Left colon (tissue), 2 donors: ENCODE measurements at regions not wholly inside any gene's neighbourhood (a gene's known extent, or its start where the extent isn't known, plus 50 kb on each side); places are given as distances from the start of the nearest gene placed in this dataset.
"Not testable (repeated sequence)": the region's sequence is repeated elsewhere in the genome, so short reads cannot be mapped to it uniquely, and the experiment has no call there.

ENCODE experiments used
- ATAC-seq: fragments of 200-7000 bp; cut with Tn5 transposase; one replicate; pipeline ENCODE4 v1.9.1; 2020; ENCODE audit warnings: mild to moderate bottlenecking, moderate library complexity
- DNase-seq, 2 donors: peaks; one replicate each; pipeline ENCODE4 v3.0.0-alpha.2; 2020
- intact Hi-C, 2 donors: fragments of 100-400 bp; cut with DNase I in 1 of 2; cut with micrococcal nuclease in 1 of 2; formaldehyde crosslinking; loops; one replicate each; pipeline versions ENCODE4 v1.11.2 to v1.14.0; 2022; cut with DNase I, micrococcal nuclease
- donor health status: DM: no; HTN: no; CAD: no.
- donor health status: DM: yes; HTN: yes; CAD: no.

DNA sequence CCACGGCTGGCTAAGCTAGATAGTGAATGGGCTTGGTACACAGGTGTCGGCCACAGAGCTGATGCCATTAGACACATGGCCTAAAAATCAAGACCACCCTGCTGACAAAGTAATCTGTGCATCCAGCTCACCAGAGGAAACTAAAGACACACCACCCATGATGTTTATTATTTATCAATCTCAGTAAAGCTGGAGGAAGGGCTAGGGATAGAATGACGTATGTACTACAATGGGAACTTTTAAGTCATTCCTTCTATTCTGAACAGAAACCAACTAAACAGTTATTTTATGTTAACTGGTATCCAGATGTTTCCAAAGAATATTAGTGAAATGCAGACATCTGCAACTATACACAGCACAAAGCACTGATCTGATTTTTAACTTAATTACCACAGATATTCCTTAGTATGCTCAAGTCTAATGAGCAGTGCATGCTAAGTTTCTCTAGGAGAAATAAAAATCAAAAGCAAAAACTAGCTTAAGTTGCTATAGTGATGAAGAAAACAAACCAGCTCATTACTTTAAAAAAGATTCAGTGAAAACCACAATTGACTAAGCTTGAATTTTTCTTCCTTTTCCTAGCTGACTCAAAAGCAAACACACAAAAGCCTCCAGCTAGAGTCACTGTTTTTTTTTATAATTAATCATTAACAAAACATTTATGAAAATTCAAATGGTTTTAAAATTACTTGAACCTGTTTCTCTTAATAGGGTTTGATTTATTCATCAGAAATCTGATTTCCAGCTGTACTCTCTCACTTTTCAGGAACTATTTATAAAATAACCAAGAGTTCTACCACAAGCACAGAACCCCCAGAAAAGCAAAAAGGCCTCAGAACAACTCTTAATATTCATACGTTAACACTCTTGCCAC lies 129.0 kb upstream of the PTPN20 start:
- intact Hi-C loops, DNase-seq, ATAC-seq: not testable (repeated sequence)

DNA sequence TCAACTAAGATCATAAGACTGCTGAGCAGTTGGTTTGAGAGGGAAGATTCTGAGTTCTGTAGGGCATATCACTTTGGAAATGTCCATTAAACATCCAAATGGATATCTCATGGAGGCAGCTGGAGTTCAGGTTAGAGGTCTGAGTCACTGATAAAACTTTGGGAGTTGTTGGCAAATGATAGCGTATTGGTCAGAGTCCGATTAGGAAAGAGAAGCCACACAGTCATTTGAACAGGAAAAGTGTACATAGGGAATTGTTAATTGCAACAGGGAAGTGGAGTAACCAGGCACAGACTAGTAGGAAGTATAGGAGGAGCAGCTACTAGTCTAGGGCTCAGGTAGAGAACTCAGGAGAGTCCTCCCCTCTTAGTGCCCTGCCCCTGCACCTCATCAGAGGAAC lies 126.6 kb upstream of the PTPN20 start:
- intact Hi-C loops, DNase-seq: not testable (repeated sequence)
- ATAC-seq = peak; percentile 52

DNA sequence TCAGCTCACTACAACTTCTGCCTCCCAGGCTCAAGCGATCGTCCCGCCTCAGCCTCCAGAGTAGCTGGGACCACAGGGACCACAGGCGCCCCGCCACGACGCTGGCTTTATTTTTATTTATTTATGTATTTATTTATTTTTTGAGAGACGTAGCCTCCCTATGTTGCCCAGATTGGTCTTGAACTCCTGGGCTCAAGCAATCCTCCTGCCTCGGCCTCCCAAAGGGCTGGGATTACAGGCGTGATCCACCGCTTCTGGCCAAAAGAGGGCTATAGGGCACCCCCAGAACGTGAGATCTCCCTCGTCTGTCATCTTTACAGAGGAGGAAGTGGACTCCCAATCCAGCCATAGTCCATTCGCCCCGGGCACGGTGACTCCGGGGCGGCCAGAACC lies 125.1 kb upstream of the PTPN20 start:
- DNase-seq = peak in 1 of 2 donors; percentile 21
- intact Hi-C loops, ATAC-seq: not testable (repeated sequence)

DNA sequence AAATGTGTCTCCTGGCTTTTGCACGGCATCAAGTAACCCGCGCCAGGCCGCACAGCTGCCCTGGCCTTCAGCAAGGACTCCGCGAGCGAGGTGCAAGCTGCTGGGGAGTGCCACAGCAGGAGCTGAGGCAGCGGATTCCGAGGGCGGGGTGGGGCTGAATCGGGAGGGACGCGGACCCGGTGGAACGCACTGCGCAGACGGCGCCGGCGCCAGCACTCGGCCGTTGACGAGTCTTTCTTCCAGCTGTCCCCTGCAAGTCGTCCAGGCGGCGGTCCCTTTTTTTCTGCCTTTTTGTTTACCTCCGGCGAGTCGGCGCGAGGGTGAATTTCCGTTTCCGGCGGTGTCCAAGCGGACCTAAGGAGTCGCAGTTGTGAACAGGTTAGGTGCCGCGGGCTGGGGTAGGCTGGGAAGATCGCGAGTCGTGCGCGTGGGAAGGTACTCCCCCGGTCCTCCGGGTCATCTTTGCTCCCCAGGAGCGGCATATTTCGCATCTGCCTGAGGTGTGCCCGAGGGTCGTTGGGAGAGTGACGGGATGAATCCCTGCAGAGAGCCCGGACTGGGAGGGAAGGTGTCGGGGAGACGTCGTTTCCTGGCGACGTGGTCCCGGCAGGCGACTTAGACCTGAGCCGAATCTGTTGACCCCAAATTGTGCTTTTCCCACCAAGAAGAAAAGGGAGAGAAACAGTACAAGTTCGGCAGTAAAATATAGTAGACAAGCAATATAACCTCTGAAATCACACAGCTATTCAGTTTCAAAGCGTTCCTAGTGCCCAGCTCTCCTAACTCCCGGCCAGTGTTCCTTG lies 124.5 kb upstream of the PTPN20 start:
- ATAC-seq (peak; percentile 87), DNase-seq (peak; percentile 83 to 86)
- intact Hi-C loops = not testable (repeated sequence)

DNA sequence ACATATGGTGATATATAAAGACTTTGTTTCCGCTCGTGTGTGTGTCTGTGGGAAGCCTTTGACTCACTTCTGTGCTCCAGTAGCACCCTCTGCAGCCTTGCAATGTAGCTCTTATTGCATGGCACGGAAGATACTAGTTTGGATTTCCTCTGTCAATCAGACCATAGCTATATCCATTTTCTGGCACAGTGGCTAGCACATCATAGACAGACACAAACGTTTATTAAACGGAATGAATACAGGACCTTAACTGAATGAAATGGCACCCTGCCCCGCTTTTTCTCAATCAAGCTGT lies 124.0 kb upstream of the PTPN20 start:
- ATAC-seq = peak; percentile 53
- peak in 1 of 2 donors; percentile 26 for DNase-seq
- intact Hi-C loops = no loop called here

DNA sequence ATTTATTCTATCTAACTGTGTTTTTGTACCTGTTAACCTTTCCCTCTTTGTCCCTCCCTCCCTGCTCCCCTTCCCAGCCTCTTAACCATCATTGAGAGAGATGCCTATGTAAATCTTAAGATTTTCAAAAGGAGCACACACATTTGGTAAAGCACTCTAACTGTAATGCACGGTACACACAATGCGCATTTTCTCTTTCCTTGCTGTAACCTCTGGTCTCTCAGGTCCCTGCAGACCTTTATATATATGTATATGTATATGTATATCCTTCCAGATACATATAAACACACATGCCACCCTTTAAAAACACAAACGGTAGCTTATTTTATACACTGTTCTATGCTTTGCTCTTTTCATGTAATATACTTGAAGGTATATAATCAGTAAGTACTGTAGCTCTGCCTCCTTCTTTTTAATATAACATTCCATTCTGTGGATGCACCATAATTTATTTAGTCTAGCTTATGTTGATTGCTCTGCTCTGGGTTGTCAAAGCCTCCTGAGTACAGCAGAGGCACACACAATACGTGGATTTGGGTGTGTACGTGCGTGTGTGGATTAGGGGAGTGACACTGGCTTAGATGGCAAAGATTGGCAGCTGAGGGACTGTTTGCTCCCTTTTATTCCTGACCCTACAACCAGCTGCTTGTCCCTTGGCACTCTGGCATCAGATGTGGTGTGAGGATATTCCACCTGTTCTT lies 118.4 kb upstream of the PTPN20 start:
- intact Hi-C loops = not testable (repeated sequence)

DNA sequence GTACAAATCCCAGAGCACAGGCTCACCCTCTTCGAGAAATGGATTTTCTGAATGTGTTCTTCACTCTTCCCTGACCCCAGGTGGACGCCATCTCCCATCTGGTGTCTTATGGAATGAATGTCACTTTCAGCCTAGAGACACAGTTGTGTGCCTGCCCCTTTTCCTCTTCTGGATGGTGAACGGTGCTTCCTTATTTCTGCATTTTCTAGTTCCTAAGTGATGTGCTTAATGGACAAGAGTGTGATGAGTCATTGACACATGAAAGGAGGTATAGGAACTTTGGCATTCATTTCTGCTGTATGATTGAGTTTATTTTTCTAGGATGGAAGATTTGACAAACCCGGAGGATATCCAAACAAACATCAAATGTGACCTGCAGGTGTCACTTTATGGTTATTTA lies 114.9 kb upstream of the PTPN20 start:
- DNase-seq, ATAC-seq, intact Hi-C loops: not testable (repeated sequence)

More for the DNA sequence above, 118.4 kb upstream of the PTPN20 start:
- not testable (repeated sequence) for ATAC-seq, DNase-seq

DNA sequence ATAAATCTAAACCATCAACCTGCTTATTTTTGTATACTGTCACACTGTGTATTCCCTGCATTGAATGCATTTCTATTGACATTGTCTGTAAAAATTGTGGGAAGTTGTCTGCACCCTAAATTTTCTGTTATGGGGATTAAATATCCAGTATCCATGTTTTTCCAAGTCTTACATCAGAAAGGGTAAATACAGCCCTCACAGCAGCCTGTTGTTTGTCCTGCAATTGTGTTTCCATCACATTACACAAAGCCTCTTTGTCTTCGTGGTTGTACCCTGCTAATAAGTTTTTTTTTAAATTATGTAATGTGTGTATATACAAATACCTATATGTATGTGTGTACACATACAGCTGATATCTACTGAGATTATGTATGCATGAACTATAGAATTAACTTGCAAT lies 109.2 kb upstream of the PTPN20 start:
- DNase-seq, ATAC-seq, intact Hi-C loops: not testable (repeated sequence)

DNA sequence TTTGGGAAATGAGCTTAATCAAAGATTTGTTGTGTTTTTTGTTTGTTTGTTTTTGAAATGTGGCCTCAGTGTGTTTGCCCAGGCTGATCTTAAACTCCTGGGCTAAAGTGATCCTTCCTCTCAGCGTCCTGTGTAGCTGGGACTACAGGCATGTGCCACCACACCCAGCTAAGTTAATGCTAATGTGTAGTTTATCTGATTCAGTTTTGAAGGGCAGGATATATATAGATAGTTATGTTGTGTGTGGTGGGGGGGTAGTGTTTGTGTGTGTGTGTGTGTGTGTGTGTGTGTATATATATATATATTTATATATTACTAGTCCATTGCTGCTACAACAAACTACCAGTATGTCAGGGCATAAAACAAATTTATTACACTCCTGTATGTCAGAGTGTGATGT lies 108.1 kb upstream of the PTPN20 start:
- intact Hi-C loops, ATAC-seq, DNase-seq: not testable (repeated sequence)

DNA sequence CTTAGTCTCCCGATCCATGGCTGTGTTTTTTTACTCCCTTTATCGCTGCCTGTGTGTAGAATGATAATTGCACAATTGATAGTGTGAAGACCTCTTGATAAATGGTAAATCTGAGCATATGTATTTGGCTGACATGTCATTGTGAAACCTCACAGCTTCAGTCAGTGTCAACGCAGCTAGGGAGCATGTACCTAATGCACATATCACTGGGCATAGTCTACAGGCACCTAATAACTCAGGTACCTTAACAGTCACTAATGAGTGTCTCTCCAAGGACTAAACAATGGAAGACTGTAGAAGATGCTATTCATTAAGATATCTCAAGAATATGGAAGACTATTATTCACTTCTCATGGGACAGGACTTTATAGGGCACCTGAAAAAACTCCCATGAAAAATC lies 101.0 kb upstream of the PTPN20 start:
- DNase-seq, intact Hi-C loops: not testable (repeated sequence)

DNA sequence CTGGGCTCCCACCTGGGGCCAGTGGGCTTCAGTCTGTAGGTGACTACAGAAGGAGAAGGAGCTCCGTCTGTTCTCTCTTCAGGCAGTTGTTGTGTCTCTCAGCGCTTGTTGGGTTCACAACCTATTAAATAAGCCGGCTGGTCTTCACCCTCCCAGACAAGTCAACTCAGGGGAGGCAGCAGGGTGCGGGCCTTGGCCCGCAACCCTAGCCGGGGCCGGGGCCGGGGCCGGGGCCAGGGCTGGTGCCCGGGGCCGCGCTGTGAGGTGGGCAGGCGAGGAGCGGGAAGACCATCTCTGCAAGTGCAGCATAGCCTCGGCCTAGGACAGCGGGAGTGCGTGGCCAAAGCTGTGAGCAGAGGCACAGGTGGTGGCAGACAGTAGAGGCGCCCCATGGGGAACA lies 95.1 kb upstream of the PTPN20 start:
- ATAC-seq, DNase-seq, intact Hi-C loops: not testable (repeated sequence)

More for the DNA sequence above, 101.0 kb upstream of the PTPN20 start:
- ATAC-seq = not testable (repeated sequence)

DNA sequence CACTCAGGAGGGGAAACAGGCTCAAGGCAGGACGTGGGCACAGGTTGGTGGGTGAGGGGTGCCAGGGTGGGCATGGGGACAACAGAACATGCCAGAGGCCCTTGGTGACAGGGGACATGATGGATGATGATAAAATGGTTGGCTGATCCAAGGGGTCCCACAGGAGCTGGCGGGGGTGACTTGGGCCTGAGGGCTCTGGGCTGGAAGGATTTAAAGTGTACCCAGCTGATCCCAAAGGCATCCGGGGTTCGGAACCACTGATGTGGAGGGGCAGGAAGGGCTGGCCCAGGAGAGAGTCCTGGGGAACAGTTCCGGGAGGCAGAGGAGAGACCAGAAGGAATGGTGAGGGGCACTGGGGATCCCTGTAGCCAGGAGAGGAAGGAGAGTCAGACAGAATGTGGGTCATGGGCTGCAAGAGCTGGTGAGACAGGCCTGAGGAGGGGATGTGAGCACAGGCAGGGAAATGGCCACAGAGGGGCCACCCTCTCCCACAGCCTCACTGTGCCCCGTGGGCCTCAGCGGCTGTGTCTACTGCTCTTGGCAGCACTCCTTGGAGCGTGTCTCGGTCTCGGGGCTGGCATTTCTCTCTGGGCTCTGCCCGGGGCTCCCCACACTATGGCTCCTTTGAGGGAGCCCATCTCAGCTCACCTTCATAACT lies 70.7 kb upstream of the PTPN20 start:
- intact Hi-C loops, DNase-seq, ATAC-seq: not testable (repeated sequence)

DNA sequence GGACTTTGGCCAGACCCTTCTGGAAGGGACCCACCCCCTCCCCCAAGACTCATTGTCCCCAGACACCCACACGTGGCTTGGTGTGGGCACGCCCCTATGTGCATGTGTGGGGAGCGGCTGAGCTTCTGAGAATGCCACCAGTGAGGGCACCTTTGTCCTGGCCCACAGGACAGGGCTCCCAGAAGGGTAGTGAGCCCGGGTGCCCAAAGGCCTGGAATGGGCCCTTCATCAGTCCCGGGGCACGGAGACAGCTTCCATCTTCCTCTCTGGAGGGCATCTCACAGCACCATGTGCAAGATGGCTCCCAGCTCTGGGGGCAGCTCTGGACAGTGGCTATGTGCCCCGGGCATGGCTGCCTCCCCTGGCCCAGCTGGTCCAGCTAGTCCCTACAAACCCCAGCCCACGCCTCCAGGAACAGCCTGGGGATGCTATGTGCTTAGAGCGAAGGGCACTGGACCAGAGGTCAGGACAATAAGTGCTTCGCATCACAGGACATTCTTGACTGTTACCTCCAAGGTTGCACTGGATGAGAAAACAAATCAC lies 70.1 kb upstream of the PTPN20 start:
- intact Hi-C loops, ATAC-seq, DNase-seq: not testable (repeated sequence)

DNA sequence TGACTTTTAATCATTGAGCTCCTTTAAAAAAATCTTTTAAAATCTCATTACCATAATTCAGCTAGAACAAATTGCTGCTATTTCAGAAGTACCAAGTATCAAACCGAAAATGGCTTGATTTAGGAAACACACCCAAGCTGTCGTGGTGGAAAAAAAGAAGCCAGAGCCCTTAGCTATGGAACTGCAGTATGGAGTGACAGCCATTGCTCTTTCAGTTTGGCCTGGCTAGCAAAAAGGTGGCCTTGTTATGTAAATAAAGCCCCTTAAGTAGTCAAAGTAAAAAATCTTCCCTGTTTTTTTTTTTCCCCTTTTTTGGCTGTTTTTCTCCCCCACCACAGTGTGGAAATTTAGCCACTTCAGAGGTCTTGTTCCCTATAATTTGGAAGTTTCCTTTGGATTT lies 66.0 kb upstream of the PTPN20 start:
- intact Hi-C loops, ATAC-seq, DNase-seq: not testable (repeated sequence)

DNA sequence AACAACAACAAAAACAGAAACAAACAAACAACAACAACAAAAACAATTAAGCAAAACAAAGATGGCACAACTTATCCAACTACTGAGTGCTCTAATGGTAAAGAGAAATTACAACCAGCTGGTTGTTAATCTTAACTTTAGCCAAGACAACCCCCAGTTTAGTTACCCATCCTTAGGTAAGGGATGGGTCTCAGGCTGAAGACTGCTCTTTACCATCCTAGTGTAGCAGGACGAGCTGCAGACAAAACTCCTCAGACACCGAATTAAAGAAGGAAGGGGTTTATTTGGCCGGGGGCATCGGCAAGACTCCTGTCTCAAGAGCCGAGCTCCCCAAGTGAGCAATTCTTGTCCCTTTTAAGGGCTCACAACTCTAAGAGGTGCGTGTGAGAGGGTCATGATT lies 65.6 kb upstream of the PTPN20 start:
- DNase-seq, intact Hi-C loops, ATAC-seq: not testable (repeated sequence)

DNA sequence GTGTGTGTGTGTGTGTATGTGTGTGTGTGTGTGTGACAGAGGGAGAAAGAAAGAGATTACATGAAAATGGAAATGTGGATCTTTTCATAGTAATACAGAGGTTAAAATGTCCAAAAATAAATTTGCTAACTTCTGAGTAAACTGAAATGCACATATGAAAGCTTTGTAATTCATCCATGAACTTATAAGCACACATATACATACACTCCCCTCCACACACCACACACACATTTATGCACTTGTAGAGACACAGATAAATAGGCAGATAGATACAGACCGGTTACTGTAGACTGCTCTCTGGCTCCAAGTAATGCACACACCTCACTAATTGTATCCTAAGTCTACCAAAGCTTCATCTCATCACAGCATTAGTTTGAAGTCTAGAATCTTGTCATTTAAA lies 50.5 kb upstream of the PTPN20 start:
- DNase-seq, intact Hi-C loops, ATAC-seq: not testable (repeated sequence)
